ENCODE measurements at regions not wholly inside any gene's neighbourhood (a gene's known extent, or its start where the extent isn't known, plus 50 kb on each side); places are given as distances from the start of the nearest gene placed in this dataset.

GRCh38 chr2:234240917-234241316 lies 190.4 kb downstream of the SPP2 start:
- TF ChIP-seq CTCF (IDR thresholded peaks at IDR 0.05; ENCODE audit: poor library complexity, severe bottlenecking) (no peak), POLR2AphosphoS5 (IDR thresholded peaks at IDR 0.05) (no peak), MXI1 (conservative IDR thresholded peaks at IDR 0.05; ENCODE audit: poor library complexity, severe bottlenecking) (no peak), RAD21 (conservative IDR thresholded peaks at IDR 0.05) (no peak), SMC3 (conservative IDR thresholded peaks at IDR 0.05; ENCODE audit: poor library complexity) (no peak)
